ENCODE measurements at regions not wholly inside any gene's neighbourhood (a gene's known extent, or its start where the extent isn't known, plus 50 kb on each side); places are given as distances from the start of the nearest gene placed in this dataset.
A peak's percentile ranks its signal among the peaks of the same experiment; 100 is the strongest.

GRCh38 chr9:15372455-15372854 is 50.2 kb upstream of the SNAPC3 start:
- Histone ChIP-seq H3K4ac (ENCODE audit: low read depth in 1 of 2, low read length in 2 of 2) (peak overlapping the region; percentile 4 to 81), H2AK5ac (ENCODE audit: low read length, severe bottlenecking) (no peak overlapping the region), H2BK15ac (ENCODE audit: low read depth, poor library complexity, severe bottlenecking) (peak overlapping the region; percentile 96), H4K8ac (ENCODE audit: low read length) (peak overlapping the region; percentile 80), H3K27me3 (ENCODE audit: control insufficient read depth in 1 of 2, insufficient read depth in 1 of 2, low read length in 2 of 2) (no peaks in the 10 kb centered on the region), H2BK5ac (ENCODE audit: low read depth, low read length, poor library complexity, severe bottlenecking) (no peak overlapping the region), H2BK12ac (ENCODE audit: low read length in 2 of 2) (peak overlapping the region; percentile 45 to 95), H3K4me3 (ENCODE audit: insufficient read depth in 1 of 2, low read depth in 1 of 2, low read length in 2 of 2) (no peak overlapping the region), H3K14ac (ENCODE audit: low read length in 2 of 2) (no peak overlapping the region), H3K18ac (ENCODE audit: low read depth in 1 of 2, low read length in 2 of 2) (peak overlapping the region; percentile 31 to 83), H3K79me1 (replicated peaks; ENCODE audit: low read length, poor library complexity, severe bottlenecking) (no peaks in the 10 kb centered on the region), H2AFZ (ENCODE audit: low read depth, low read length) (no peak overlapping the region), H2BK120ac (ENCODE audit: low read depth, low read length) (peak overlapping the region; percentile 98), H3K36me3 (ENCODE audit: control insufficient read depth in 1 of 2, insufficient read depth in 2 of 2, low read depth in 1 of 2, low read length in 2 of 2) (no peaks in the 10 kb centered on the region), H3K27ac (ENCODE audit: low read length, poor library complexity, severe bottlenecking) (no peak overlapping the region), H3K9ac (ENCODE audit: low read length) (no peak overlapping the region), H3K23ac (ENCODE audit: low read length in 2 of 2) (no peak overlapping the region), H3K4me2 (ENCODE audit: low read length, poor library complexity, severe bottlenecking) (no peak overlapping the region), H3K4me1 (ENCODE audit: control insufficient read depth, insufficient read depth, low read depth, low read length) (no peaks in the 10 kb centered on the region), H3K9me3 (ENCODE audit: control insufficient read depth, low read length) (no peaks in the 10 kb centered on the region), H4K91ac (ENCODE audit: low read length) (peak overlapping the region; percentile 92)
- peak; percentile 46 for DNase-seq
- 44% methylated on average over 3 of the region's 6 CpGs for WGBS

DNA sequence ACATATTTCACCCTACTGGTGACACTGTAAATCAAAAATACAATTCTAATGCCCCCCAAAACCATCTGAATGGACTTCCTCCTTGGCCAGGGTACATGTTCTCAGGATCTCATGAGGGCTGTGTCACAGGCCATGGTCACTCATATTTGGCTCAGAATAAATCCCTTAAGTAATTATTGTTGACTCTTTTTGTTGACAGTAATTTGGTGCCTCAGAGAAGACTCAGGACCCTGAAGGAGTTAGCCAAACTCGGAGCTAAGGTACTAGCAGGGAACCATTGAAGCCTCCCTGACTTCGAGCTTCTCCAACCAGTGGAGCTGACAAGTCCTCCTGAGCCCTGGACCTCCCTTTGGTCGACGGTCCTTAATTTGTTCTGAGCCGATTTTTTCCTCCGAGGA is 51.2 kb upstream of the SNAPC3 start:
- no peak overlapping the region for H4K91ac ChIP-seq (ENCODE audit: low read length)
- no peak overlapping the region for H2BK120ac ChIP-seq (ENCODE audit: low read depth, low read length)
- no peak overlapping the region for H3K4me3 ChIP-seq (ENCODE audit: insufficient read depth in 1 of 2, low read depth in 1 of 2, low read length in 2 of 2)
- H3K18ac ChIP-seq (ENCODE audit: low read depth in 1 of 2, low read length in 2 of 2), result peak overlapping the region in 1 of 2 experiments; percentile 54
- no peak overlapping the region for H2AK5ac ChIP-seq (ENCODE audit: low read length, severe bottlenecking)
- 92% methylated on average over 6 of the region's 6 CpGs for WGBS
- no peak overlapping the region for H3K27ac ChIP-seq (ENCODE audit: low read length, poor library complexity, severe bottlenecking)
- H3K14ac ChIP-seq (ENCODE audit: low read length in 2 of 2), result no peak overlapping the region
- no peaks in the 10 kb centered on the region for H3K79me1 ChIP-seq (replicated peaks; ENCODE audit: low read length, poor library complexity, severe bottlenecking)
- no peaks in the 10 kb centered on the region for H3K36me3 ChIP-seq (ENCODE audit: control insufficient read depth in 1 of 2, insufficient read depth in 2 of 2, low read depth in 1 of 2, low read length in 2 of 2)
- no peak for DNase-seq
- no peaks in the 10 kb centered on the region for H3K4me1 ChIP-seq (ENCODE audit: control insufficient read depth, insufficient read depth, low read depth, low read length)
- peak overlapping the region in 1 of 2 experiments; percentile 61 for H2BK12ac ChIP-seq (ENCODE audit: low read length in 2 of 2)
- H3K4me2 ChIP-seq (ENCODE audit: low read length, poor library complexity, severe bottlenecking), result no peak overlapping the region
- H2BK15ac ChIP-seq (ENCODE audit: low read depth, poor library complexity, severe bottlenecking), result no peak overlapping the region
- H3K27me3 ChIP-seq (ENCODE audit: control insufficient read depth in 1 of 2, insufficient read depth in 1 of 2, low read length in 2 of 2), result no peaks in the 10 kb centered on the region
- H4K8ac ChIP-seq (ENCODE audit: low read length), result no peak overlapping the region
- no peak overlapping the region for H3K9ac ChIP-seq (ENCODE audit: low read length)
- no peak overlapping the region for H3K4ac ChIP-seq (ENCODE audit: low read depth in 1 of 2, low read length in 2 of 2)
- no peak overlapping the region for H3K23ac ChIP-seq (ENCODE audit: low read length in 2 of 2)
- H2BK5ac ChIP-seq (ENCODE audit: low read depth, low read length, poor library complexity, severe bottlenecking), result no peak overlapping the region
- H3K9me3 ChIP-seq (ENCODE audit: control insufficient read depth, low read length), result no peaks in the 10 kb centered on the region
- H2AFZ ChIP-seq (ENCODE audit: low read depth, low read length), result no peak overlapping the region

- no peak overlapping the region for H3K4me3 ChIP-seq (ENCODE audit: insufficient read depth in 1 of 2, low read depth in 1 of 2, low read length in 2 of 2)
- no peak overlapping the region for H2AFZ ChIP-seq (ENCODE audit: low read depth, low read length)
- H3K9ac ChIP-seq (ENCODE audit: low read length), result no peak overlapping the region
- peak overlapping the region in 1 of 2 experiments; percentile 73 for H3K4ac ChIP-seq (ENCODE audit: low read depth in 1 of 2, low read length in 2 of 2)
- no peaks in the 10 kb centered on the region for H3K27me3 ChIP-seq (ENCODE audit: control insufficient read depth in 1 of 2, insufficient read depth in 1 of 2, low read length in 2 of 2)
- peak overlapping the region; percentile 44 for H2BK15ac ChIP-seq (ENCODE audit: low read depth, poor library complexity, severe bottlenecking)
- H3K18ac ChIP-seq (ENCODE audit: low read depth in 1 of 2, low read length in 2 of 2), result peak overlapping the region; percentile 8 to 84
- DNase-seq, result no peak
- H2BK120ac ChIP-seq (ENCODE audit: low read depth, low read length), result no peak overlapping the region
- no peak overlapping the region for H2AK5ac ChIP-seq (ENCODE audit: low read length, severe bottlenecking)
- peak overlapping the region; percentile 84 for H4K91ac ChIP-seq (ENCODE audit: low read length)
- H3K36me3 ChIP-seq (ENCODE audit: control insufficient read depth in 1 of 2, insufficient read depth in 2 of 2, low read depth in 1 of 2, low read length in 2 of 2), result no peaks in the 10 kb centered on the region
- H3K4me2 ChIP-seq (ENCODE audit: low read length, poor library complexity, severe bottlenecking), result no peak overlapping the region
- H2BK12ac ChIP-seq (ENCODE audit: low read length in 2 of 2), result peak overlapping the region; percentile 61 to 86
- WGBS, result 92% methylated on average over 15 of the region's 15 CpGs
- no peak overlapping the region for H3K27ac ChIP-seq (ENCODE audit: low read length, poor library complexity, severe bottlenecking)
- H3K9me3 ChIP-seq (ENCODE audit: control insufficient read depth, low read length), result no peaks in the 10 kb centered on the region
- H3K14ac ChIP-seq (ENCODE audit: low read length in 2 of 2), result peak overlapping the region in 1 of 2 experiments; percentile 83
- H3K23ac ChIP-seq (ENCODE audit: low read length in 2 of 2), result no peak overlapping the region
- H4K8ac ChIP-seq (ENCODE audit: low read length), result peak overlapping the region; percentile 57
- no peaks in the 10 kb centered on the region for H3K4me1 ChIP-seq (ENCODE audit: control insufficient read depth, insufficient read depth, low read depth, low read length)
- H2BK5ac ChIP-seq (ENCODE audit: low read depth, low read length, poor library complexity, severe bottlenecking), result no peak overlapping the region
- no peaks in the 10 kb centered on the region for H3K79me1 ChIP-seq (replicated peaks; ENCODE audit: low read length, poor library complexity, severe bottlenecking)
These were observed 51.9 kb upstream of the SNAPC3 start for GRCh38 chr9:15370466-15371447.

GRCh38 chr9:15369871-15370270 is 52.8 kb upstream of the SNAPC3 start:
- WGBS, result 94% methylated on average over 1 of the region's 1 CpG
- no peaks in the 10 kb centered on the region for H3K4me1 ChIP-seq (ENCODE audit: control insufficient read depth, insufficient read depth, low read depth, low read length)

More at GRCh38 chr9:15369871-15370270, 52.8 kb upstream of the SNAPC3 start:
- no peak overlapping the region for H4K91ac ChIP-seq (ENCODE audit: low read length)
- H3K4ac ChIP-seq (ENCODE audit: low read depth in 1 of 2, low read length in 2 of 2), result no peak overlapping the region
- H3K27me3 ChIP-seq (ENCODE audit: control insufficient read depth in 1 of 2, insufficient read depth in 1 of 2, low read length in 2 of 2), result no peaks in the 10 kb centered on the region
- no peak for DNase-seq
- H4K8ac ChIP-seq (ENCODE audit: low read length), result no peak overlapping the region
- no peak overlapping the region for H3K9ac ChIP-seq (ENCODE audit: low read length)
- H2AFZ ChIP-seq (ENCODE audit: low read depth, low read length), result no peak overlapping the region
- H3K27ac ChIP-seq (ENCODE audit: low read length, poor library complexity, severe bottlenecking), result no peak overlapping the region
- no peak overlapping the region for H3K4me3 ChIP-seq (ENCODE audit: insufficient read depth in 1 of 2, low read depth in 1 of 2, low read length in 2 of 2)
- no peak overlapping the region for H2BK5ac ChIP-seq (ENCODE audit: low read depth, low read length, poor library complexity, severe bottlenecking)
- H2BK120ac ChIP-seq (ENCODE audit: low read depth, low read length), result no peak overlapping the region
- H3K18ac ChIP-seq (ENCODE audit: low read depth in 1 of 2, low read length in 2 of 2), result no peak overlapping the region
- no peaks in the 10 kb centered on the region for H3K9me3 ChIP-seq (ENCODE audit: control insufficient read depth, low read length)
- no peak overlapping the region for H2AK5ac ChIP-seq (ENCODE audit: low read length, severe bottlenecking)
- no peak overlapping the region for H2BK15ac ChIP-seq (ENCODE audit: low read depth, poor library complexity, severe bottlenecking)
- no peak overlapping the region for H3K14ac ChIP-seq (ENCODE audit: low read length in 2 of 2)
- no peak overlapping the region for H3K4me2 ChIP-seq (ENCODE audit: low read length, poor library complexity, severe bottlenecking)
- no peaks in the 10 kb centered on the region for H3K79me1 ChIP-seq (replicated peaks; ENCODE audit: low read length, poor library complexity, severe bottlenecking)
- H3K36me3 ChIP-seq (ENCODE audit: control insufficient read depth in 1 of 2, insufficient read depth in 2 of 2, low read depth in 1 of 2, low read length in 2 of 2), result no peaks in the 10 kb centered on the region
- no peak overlapping the region for H3K23ac ChIP-seq (ENCODE audit: low read length in 2 of 2)
- H2BK12ac ChIP-seq (ENCODE audit: low read length in 2 of 2), result no peak overlapping the region

Data from mesenchymal stem cell (in vitro differentiated cells and primary cell).